Thoracic aorta (tissue), 2 donors: ENCODE measurements at regions not wholly inside any gene's neighbourhood (a gene's known extent, or its start where the extent isn't known, plus 50 kb on each side); places are given as distances from the start of the nearest gene placed in this dataset.

Experiments used
- ATAC-seq: fragments of 150-250 bp; one replicate; pipeline ENCODE4 v1.8.0; 2017; ENCODE audit warnings: low read depth; ENCODE audit not compliant: insufficient number of reproducible peaks, low FRiP score
- DNase-seq: peaks from one replicate; pipeline ENCODE4 v3.0.0-alpha.2; 2020; ENCODE audit warnings: low spot score
- H3K27ac ChIP-seq, 2 donors: fragments of 200-600 bp; sonication (generic); 1 replicate in 1 of 2; 2 replicates in 1 of 2; pipeline ENCODE4 v1.5.1; 2016; ENCODE audit warnings: mild to moderate bottlenecking in 2 of 2, moderate library complexity in 2 of 2
- H3K27me3 ChIP-seq: fragments of 200-600 bp; sonication (generic); replicated peaks from 2 replicates; pipeline ENCODE4 v1.6.0; 2016; ENCODE audit warnings: mild to moderate bottlenecking; ENCODE audit not compliant: insufficient read depth
- H3K36me3 ChIP-seq: fragments of 200-600 bp; sonication (generic); one replicate; pipeline ENCODE4 v1.5.1; 2016
- H3K4me1 ChIP-seq, 2 donors: fragments of 200-600 bp; sonication (generic); 1 replicate in 1 of 2; 2 replicates in 1 of 2; pipeline versions ENCODE4 v1.5.1 to v1.6.0; 2016; ENCODE audit warnings: low read depth in 2 of 2, mild to moderate bottlenecking in 1 of 2; ENCODE audit not compliant: control insufficient read depth in 1 of 2
- H3K4me3 ChIP-seq: fragments of 200-600 bp; sonication (generic); 2 replicates; pipeline ENCODE4 v1.5.1; 2016; ENCODE audit warnings: mild to moderate bottlenecking
- H3K9me3 ChIP-seq: fragments of 200-600 bp; sonication (generic); 2 replicates; pipeline ENCODE4 v1.5.1; 2016
- CTCF ChIP-seq: fragments of 200-600 bp; sonication (generic); IDR thresholded peaks from one replicate; pipeline ENCODE4 v1.5.1; 2019; ENCODE audit warnings: antibody characterized with exemption

GRCh38 chr6:133704371-133704770 lies 184.5 kb upstream of the TCF21 start:
- H3K9me3 ChIP-seq: no peaks in the 10 kb centered on the region
- H3K4me1 ChIP-seq: peaks cover 4 to 6% of the 10 kb centered on the region in 2 donors
- H3K27ac ChIP-seq: no peak overlapping the region
- no peaks in the 10 kb centered on the region for H3K36me3 ChIP-seq
- H3K4me3 ChIP-seq: no peak overlapping the region
- no peak for TF ChIP-seq CTCF
- DNase-seq: no peak
- no peak for ATAC-seq
- H3K27me3 ChIP-seq: no peaks in the 10 kb centered on the region

GRCh38 chr6:133705066-133705465 lies 183.8 kb upstream of the TCF21 start:
- Histone ChIP-seq H3K4me3 (no peak overlapping the region), H3K9me3 (no peaks in the 10 kb centered on the region), H3K36me3 (no peaks in the 10 kb centered on the region), H3K4me1 (peaks cover 4 to 6% of the 10 kb centered on the region in 2 donors), H3K27me3 (no peaks in the 10 kb centered on the region), H3K27ac (no peak overlapping the region)
- no peak for TF ChIP-seq CTCF
- DNase-seq (no peak), ATAC-seq (peak; percentile 68)

GRCh38 chr6:133705731-133706130 lies 183.2 kb upstream of the TCF21 start:
- Histone ChIP-seq H3K4me1 (peaks cover 4 to 6% of the 10 kb centered on the region in 2 donors), H3K4me3 (no peak overlapping the region), H3K9me3 (no peaks in the 10 kb centered on the region), H3K27ac (no peak overlapping the region), H3K27me3 (no peaks in the 10 kb centered on the region), H3K36me3 (no peaks in the 10 kb centered on the region)
- ATAC-seq: no peak
- TF ChIP-seq CTCF: no peak
- no peak for DNase-seq

- Histone ChIP-seq H3K27me3 (no peaks in the 10 kb centered on the region), H3K9me3 (no peaks in the 10 kb centered on the region), H3K4me3 (no peak overlapping the region), H3K4me1 (peaks cover 4 to 6% of the 10 kb centered on the region in 2 donors), H3K27ac (no peak overlapping the region), H3K36me3 (no peaks in the 10 kb centered on the region)
- no peak for ATAC-seq
- no peak for TF ChIP-seq CTCF
- no peak for DNase-seq
Measured at GRCh38 chr6:133707456-133707855, 181.5 kb upstream of the TCF21 start.

GRCh38 chr6:133710826-133711225 lies 178.1 kb upstream of the TCF21 start:
- no peak for TF ChIP-seq CTCF
- no peaks in the 10 kb centered on the region for H3K9me3 ChIP-seq
- H3K36me3 ChIP-seq: no peaks in the 10 kb centered on the region
- ATAC-seq (no peak), DNase-seq (no peak)
- no peaks in the 10 kb centered on the region for H3K4me1 ChIP-seq
- H3K27me3 ChIP-seq: no peaks in the 10 kb centered on the region
- no peak overlapping the region for H3K4me3 ChIP-seq
- no peak overlapping the region for H3K27ac ChIP-seq
